Body of pancreas (tissue), 4 donors: ENCODE measurements at regions not wholly inside any gene's neighbourhood (a gene's known extent, or its start where the extent isn't known, plus 50 kb on each side); places are given as distances from the start of the nearest gene placed in this dataset.

Experiments
- POLR2A ChIP-seq, 3 donors: fragments of 450-650 bp; IDR thresholded peaks; one replicate each; pipeline ENCODE4 v1.6.1; 2016; ENCODE audit warnings: antibody characterized with exemption in 3 of 3, mild to moderate bottlenecking in 2 of 3
- TF ChIP-seq, protein P1 (sequence below), 7 experiments: fragments of 450-650 bp in 4 of 7; fragments of 200-600 bp in 3 of 7; sonication (generic) in 3 of 7; IDR thresholded peaks; one replicate each; pipeline ENCODE4 v1.5.1; 2016 to 2019; ENCODE audit warnings: antibody characterized with exemption in 7 of 7

DNA sequence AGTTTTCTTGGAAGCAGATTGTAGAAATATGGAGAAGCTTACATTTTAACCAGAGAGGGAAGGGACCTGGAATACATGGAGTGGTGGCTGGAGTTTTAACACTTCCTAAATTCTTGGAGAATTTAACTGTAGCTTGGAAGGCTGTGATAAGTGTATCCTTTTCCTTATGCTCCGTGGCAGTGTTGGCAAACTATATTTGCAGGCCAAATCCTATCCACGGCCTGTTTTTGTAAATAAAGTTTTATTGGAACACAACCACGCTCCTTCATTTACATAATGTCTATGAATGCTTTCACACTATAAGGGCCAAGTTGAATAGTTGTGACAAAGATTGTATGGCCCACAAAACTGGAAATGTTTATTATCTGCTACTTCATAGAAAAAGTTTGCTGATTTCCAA is 110.6 kb upstream of the MIR17HG start:
- no peak for TF ChIP-seq POLR2A (IDR thresholded peaks at IDR 0.05)
- TF ChIP-seq, protein P1, sequence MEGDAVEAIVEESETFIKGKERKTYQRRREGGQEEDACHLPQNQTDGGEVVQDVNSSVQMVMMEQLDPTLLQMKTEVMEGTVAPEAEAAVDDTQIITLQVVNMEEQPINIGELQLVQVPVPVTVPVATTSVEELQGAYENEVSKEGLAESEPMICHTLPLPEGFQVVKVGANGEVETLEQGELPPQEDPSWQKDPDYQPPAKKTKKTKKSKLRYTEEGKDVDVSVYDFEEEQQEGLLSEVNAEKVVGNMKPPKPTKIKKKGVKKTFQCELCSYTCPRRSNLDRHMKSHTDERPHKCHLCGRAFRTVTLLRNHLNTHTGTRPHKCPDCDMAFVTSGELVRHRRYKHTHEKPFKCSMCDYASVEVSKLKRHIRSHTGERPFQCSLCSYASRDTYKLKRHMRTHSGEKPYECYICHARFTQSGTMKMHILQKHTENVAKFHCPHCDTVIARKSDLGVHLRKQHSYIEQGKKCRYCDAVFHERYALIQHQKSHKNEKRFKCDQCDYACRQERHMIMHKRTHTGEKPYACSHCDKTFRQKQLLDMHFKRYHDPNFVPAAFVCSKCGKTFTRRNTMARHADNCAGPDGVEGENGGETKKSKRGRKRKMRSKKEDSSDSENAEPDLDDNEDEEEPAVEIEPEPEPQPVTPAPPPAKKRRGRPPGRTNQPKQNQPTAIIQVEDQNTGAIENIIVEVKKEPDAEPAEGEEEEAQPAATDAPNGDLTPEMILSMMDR (IDR thresholded peaks at IDR 0.05), result no peak
